NCI-H1930 (cell line): ENCODE measurements at regions not wholly inside any gene's neighbourhood (a gene's known extent, or its start where the extent isn't known, plus 50 kb on each side); places are given as distances from the start of the nearest gene placed in this dataset.

ENCODE experiments used
- DNase-seq, 2 experiments: peaks; one replicate each; lab custom pipeline; 2025; lab: John Stamatoyannopoulos, UW

DNA sequence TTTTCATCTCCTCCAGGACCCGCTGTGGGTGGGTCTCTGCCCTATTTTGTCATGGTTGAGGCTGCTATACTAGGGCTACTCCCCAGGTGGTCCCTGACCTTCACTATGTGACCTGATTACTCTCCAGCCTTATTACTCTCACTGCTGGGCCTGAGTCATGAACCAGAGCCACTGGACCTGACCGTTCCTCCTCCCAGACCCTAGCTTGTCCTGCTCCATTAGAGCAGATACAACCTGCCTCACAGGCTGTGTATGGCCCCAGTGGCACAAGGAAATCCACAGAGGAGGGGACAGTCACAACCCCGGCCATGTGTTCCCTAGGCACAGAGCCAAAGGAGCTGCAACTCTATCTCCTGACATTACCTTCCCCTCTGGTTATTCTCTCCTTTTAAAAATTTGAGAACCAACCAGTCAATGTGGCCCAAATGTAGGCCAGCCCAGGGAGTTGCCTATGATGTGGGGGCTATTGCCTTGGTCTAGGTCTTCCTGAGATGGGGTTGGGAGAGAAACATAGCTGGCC is 96.0 kb upstream of the FSTL4 start:
- no peak for DNase-seq

DNA sequence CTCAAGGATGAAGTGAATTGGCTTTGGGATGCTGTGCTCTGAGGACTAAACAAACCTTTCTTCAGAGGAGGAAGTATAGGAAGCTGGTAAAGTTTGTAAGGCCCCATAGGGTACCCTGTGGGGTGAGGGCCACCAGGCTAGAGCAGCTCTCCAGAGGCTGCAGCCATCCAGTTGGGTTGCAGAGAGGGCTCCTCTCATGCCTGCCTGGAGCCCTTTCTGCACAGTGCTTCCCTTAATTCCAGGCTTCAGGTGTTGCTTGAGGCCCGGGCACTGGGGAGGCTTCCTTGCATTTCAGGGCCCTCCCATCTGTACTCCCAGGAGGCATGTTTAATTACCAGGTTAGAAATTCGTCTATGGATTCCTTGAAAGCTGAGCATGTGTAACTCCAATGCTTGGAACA is 95.3 kb upstream of the FSTL4 start:
- no peak for DNase-seq

DNA sequence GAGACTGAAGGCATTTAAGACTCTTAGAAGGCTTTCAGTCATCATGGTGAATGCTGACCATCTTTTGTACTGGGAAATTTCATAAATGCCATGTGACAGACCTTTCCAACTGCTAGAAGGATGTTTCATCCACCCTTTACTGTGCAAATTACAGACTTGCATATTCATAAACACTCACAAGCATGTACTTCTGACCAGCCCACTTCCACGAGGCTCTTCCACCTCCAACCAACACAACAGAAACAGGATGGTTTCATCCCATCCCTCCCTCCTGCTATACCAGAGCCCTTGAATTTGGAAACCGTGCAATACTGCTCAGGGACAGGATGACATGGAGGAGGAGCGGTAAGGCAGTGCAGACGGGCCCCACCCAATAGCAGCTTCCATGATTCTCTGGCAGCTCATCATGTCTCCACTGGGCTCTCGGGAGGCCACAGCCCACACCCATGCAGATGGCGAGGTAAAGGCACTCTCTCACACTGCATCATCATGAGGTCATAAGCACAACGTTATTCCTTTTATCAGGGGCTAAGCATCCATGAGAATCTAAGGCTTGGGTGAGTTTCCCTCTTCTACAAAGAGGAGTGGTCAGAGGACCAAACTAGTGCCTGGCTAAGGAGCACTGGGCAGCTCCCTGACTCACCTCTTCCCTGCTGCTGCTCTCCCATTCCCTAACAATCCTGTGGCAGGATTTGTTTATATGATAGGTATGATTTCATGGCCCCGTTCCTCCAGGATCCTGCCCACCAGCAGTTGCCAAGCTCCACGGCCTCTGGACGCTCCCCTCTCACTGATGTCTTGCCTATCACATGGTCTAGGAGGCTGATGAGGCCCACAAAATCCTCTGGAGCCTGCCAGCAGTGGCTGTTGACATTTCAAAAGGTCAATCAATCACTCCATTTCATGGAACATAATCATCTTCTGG is 94.4 kb upstream of the FSTL4 start:
- no peak for DNase-seq

DNA sequence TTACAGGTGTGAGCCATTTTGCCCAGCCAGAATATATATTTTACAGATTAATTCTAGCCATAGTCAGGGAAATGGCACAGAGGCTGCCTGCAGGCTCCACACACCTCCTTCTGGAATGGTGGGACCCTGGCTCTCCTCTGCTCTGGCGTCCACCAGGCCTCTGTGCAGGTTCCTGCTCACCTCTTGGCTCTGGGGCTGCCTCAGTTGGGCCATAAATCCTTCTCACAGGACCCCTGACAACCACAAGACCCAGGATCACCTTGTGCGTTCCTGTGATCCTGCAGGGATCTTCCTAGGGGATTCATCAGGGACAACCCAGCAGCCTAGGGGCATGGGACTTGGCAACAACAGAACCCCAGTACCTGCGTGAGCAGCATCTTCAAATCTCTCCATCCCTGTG is 93.0 kb upstream of the FSTL4 start:
- no peak for DNase-seq

DNA sequence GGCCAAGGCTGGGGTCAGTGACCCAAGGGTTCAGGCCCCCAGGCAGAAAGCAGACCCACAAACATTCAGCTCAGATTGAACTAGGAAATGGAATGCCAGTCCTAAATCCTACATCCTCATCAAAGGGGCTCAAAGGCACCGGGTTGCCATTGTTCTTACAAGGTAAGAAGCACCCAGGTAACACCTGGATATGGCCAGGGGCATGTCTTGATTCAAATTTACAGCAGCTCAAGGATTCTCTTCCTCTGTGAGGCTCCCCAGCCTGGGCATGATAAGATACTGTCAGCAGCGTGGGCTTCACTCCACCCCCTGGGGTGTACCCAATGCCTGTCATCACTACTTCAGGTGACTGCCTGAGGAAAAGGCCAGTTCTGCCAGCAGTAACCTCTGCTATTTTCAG is 92.1 kb upstream of the FSTL4 start:
- DNase-seq, result no peak

DNA sequence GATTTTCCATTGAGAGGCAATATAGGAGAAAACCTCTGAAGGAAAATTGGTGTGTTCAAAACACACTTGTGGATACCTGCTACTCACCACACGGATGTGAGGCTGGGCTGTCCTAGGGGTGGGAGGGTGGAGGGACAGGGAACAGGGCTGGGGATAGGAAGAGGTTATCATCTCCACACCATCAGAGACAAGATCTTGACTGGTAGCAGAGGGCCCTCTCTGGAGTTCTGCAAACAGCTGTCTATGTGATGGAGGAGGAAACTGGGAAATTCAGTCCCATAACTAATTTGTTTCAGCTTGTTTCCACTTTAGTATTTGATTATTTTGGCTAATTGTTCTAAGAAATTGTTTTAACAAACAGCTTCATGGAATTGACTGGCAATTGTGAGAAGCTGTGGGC is 91.6 kb upstream of the FSTL4 start:
- DNase-seq, result no peak

DNA sequence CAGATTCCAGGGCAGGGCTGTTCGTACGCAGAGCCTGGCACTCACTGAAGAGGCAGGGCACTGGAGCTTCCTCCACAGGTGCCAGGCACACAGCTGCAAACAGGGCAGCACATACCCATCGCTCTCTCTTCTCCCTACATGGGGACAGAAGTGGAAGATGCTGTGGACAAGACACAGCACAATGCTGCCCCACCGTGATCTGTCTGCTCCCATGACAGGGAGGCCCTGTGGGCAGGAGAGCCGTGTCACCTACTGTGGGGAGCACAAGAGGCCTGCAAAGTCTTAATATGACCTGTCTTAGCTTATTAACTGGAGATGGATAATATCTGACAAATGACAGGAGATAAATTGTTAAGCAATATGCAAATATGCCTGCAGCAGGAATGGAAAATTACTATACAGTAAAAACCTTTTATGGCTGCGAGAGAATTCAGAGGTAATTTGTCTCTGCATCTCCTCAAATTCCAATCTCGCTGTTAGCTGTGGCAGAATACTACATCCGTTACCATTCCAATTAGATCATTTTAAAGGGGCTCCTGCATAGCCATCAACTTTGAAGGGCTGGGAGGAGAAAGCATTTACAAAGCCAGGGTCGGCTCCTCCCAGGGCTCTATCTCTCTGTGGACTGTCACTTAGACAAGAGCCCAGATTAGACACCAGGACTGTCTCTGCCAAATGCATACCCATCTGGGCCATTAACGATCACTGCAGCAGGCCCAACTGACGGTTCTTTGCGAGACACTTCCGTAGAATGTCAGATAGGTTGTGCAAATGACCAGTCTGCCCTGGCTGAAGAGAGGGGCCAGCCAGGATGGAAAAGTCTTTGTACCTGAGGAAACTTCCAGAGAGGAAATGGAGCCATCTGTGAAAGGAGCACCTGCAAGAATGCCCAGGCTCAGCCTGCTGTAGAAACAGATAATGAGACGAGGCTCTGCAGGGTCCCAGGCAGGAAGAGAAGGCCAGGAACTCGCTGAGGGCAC is 90.7 kb upstream of the FSTL4 start:
- no peak for DNase-seq

DNA sequence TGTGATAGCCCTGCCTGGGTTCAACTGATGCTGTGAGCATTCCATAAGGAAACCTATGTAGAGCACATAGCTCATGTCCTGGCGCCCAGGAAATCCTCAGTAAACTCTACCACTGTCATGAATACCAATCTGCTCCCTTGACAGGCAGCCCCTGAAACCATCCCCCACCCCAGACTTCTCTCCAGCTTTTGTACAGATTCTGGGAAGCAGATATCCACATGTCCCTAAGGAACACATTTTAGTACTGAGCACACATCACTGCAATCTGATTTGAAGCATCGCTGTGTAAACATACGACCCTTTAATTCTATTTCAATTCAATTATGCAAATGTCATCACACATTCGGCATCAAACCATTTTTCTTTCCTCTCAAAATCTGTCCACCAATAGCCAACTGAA is 89.5 kb upstream of the FSTL4 start:
- no peak for DNase-seq

DNA sequence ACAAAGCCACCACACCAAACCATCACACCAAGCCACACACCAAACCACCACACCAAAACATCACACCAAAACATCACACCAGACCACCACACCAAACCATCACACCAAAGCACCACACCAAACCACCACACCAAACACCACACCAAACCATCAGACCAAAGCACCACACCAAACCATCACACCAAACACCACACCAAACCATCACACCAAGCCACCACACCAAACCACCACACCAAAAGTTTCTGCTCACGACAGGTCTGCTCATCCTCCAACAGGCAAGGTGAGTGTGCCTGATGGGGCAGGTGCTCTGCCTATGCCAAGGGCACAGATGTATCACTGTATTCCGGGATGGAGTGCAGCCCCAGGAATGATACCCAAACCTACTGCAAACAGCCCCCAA is 87.9 kb upstream of the FSTL4 start:
- no peak for DNase-seq

DNA sequence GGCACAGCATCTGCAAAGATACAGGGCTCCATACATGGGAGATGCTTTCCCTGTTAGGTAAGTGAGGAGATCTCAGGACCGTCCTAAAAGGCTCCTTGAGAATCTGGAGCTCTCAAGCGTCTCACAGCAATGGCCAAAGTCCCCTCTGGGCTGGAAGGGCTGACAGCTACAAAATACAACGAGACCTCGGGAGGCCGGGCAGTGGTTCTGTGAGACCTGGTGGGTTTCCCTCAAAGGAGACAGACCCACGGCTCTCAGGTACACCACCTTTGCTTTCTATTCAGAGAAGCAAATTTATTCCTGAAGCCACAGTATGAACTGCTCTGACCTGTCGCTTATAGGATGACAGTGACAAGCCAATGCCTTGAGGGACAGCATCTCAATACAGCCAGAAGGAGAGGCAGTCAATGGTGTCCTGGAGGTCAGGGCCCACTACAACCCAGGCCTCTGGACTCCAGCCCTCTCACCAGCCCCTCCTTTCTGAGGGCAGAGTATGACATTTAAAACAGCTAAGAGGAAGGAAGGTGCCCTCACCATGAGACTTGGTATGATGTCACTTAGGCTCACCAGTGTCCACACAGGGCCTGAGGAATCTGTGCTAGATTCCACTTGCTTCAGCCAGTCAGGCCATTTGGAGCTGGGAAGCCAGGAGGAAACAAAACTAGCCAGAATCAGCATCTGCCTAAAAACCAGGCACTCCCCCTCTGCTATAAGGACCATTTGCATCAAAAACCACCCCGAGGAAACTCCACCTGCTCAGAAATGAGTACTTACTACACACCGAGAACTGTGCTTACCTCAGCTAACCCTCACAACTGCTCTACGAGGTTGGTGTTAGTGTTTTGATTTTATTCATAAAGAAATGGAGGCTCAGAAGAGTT is 86.5 kb upstream of the FSTL4 start:
- DNase-seq, result no peak

DNA sequence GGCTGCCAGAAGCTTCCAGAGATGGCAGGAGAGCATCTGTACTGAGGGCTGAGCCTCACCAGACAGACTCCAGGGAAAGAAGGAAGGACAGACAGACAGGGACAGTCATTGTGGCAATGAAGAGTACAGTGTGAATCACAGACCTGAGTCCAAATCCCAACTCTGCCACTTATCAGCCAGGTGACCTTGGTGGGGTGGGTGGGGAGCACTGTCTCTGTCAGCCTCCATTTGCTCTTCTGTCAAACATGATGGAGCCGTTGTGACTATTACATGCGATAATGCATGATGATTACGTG is 85.9 kb upstream of the FSTL4 start:
- DNase-seq, result no peak

DNA sequence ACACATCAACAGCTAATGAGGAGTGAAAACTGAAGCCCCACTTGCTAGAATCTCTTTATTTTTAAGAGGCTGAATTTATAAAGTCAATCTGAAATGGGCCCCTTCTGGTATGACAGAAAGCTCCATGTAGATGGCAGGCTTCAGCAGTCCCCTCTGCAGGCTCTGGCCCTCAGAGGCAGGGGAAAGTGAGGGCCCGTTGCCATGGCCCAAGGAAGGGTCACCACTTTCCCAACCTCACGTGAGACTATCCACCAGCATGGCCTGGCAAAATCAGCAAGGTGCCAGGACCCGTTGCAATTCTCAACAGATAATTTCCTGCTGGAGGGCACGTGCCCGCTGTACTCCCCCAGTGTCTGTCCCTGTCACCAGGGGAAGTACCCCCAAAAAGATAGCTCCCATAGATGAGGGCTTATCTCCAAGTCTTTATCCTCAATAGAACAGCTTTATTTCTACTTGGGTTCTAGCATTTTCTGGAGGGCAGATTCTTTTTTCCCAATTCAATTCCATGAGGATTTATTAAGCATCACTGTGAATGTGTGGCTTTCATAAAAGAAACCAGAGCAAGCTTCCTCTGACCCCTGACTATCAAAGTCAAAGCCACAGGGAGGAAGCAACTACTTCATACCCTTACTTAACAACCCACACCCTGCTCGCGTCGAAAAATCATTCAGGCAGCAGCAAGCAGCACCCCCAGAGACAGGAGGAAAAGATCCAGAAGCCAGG is 85.4 kb upstream of the FSTL4 start:
- no peak for DNase-seq

DNA sequence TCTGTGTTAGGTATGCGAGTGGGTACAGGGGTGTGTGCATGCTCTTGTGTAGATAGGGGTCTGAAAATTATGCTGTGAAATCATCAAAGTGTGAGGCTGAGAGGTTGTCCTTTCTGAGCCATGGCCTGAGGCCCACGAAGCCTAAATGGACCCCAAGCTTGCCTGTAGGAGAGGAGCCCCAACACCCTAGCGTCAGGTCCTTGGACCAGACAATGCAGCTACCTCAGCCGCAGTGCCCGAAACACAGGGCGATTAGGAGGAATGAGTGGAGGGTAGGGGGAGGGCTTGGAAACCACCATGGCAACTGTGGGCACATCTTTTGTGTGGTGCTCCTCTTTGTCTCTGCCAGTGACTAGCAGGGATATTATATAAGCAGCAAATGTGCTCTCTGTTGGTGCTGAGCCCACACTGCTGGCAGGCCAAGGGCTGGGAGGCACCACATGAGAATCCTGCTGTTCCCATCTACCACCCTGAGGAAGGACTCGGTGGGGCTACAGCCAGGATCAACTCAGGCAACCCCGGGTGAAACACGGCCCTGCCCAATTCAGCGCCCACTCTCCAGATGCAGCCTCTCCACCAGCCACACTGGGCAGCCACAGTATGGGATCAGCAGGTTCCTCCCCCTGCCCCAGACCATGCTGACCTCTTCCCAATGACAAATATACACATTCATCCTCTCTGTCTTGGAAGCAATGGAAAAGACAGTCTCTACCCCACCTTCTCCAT is 84.6 kb upstream of the FSTL4 start:
- DNase-seq, result no peak

DNA sequence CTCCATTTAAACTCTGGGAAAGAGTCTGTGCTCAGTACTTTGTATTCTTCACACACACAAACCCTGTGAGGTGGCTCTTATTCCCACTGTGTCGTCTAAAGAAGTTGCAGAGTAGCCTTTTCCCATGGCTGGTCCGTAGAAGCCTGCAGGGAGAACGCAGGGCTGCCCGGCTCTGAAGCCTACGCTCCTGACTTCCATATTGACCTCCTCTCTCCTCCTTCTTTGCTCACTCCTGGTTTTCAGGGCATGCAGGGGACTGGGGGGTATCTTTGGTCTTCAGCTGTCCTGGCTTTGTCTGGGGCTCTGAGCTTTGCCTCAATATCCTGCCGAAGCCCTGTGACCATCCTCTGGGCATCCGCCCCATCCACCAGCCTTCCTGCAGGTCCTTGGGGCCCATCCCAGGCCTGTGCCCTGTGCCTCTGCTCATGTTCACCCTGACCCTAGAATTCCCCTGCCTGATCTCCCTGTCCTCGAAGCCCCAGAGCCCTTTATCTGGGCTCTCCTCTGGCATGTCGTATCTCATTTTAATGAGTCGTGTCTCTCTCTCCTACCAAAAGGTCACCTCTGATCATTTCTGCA is 83.8 kb upstream of the FSTL4 start:
- DNase-seq, result no peak

DNA sequence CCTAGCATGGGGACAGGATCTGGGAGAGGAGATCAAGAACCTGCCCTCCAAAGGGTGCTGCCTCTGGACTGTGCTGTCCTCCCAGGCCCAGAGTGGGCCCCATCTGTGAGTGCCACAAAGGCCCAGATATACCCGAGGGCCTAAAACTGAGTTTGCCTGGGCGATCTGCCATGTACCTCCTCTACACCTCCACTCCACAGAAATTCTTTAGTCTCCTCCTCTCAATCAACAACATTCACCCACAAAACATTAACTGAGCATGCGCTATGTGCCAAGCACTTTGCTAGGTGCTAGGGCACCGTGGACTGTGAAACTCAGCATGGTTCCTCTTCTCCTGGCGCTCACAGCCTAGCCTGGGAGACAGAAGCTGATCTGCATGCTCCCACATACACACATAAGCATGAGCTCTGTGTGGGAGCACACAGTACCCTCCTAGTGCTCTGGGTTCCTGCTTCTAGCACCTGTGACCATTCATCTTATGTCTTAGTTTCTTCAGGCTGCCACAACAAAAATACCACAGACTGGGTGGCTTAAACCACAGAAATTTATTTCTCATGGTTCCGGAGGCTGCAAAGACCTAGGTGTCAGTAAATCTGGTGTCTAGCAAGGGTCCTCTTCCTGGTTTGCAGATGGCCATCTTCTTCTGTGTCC is 82.0 kb upstream of the FSTL4 start:
- no peak for DNase-seq

DNA sequence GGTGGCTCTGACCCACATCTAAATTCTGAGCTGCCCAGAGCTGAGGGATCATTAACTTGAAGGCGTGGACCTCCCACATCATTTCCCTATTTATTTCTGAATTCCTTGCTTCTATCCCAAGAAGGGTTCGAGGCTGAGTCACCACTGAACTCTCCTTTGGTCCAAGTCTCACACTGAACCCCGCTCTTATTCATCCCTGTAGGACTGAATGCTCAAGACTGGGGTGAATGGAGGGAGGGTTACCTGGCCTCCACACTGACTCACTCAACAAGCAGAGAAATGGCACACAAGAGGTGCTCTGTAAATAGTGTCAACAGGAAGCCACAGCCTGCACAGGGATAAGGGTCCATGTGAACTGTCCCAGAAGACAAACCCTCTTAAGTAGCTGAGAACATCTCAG is 79.1 kb upstream of the FSTL4 start:
- no peak for DNase-seq

DNA sequence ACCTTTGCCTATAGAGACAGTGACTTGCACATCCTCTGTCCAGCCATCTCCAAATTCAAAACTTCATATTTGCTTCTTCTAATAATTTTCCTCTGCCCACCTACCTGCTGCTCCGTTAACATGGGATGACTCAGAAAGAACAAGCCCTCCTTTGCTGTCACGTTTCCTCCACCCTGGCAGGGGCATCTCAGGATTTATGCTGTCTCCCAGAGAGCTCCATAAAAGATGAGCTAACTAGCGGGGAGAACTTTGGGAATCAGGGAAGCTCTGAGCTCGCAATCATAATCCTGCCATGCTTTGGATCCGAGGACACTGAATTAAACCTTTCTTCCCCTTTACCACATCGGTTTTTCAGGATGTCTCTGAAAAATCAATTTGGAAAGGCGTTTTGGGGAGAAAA is 78.4 kb upstream of the FSTL4 start:
- DNase-seq, result no peak

DNA sequence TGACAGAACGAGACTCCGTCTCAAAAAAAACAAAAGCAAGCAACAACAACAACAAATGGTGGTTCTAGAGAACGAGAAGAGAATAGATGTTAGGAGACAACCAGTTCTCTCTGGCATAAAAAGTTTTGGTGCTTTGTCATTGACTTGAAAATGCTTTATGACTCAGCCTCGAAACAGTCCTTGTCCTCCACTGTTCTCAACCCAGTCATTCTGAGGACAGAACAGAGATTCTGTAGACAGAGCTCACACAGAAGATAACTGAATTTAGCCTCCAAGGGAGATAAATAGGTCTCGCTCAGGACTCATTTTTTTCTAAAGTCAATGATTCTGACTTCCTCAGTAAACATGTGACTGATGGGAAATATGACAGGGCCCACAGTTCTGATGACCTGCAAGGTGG is 76.0 kb upstream of the FSTL4 start:
- no peak for DNase-seq

DNA sequence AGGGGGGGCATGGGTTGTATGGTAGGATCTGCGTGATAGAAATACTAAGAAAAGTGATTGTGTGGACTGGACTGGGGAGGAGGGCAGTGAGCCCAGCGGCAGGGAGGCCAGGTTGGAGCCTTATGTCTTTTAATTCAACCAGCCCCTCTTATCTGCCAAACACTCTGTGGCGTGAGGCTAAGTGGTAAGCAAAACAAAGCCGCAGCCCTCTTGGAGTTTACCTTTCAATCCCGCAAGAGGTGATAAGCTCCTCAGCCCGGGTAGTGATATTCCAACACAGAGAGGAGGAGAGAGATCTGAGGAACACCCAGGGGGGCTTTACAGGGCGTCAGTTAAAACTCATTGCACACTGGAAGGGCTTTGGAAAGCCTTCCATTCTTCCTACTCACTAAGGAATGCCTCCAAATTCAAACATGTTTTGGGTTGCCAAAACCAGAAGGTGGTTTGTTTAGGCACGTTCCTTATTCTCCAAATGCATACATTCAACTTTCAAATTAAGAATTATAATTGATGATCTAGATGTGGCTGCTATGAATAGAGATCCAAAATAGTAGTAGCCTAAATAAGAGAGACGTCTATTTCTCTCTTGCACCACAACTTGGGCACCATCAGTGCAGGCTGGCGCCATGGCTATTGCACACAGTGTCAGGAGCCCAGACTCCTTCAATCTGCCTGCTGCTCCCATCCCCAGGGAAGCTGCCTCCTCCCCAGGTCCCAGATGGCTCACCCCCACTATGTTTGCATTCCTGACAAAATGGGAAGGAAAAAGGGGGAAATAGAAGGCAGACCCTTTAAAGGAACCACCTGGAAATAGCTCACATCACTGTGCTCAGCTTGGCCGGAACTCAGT is 75.1 kb upstream of the FSTL4 start:
- no peak for DNase-seq
